ENCODE measurements at regions not wholly inside any gene's neighbourhood (a gene's known extent, or its start where the extent isn't known, plus 50 kb on each side); places are given as distances from the start of the nearest gene placed in this dataset.

DNA sequence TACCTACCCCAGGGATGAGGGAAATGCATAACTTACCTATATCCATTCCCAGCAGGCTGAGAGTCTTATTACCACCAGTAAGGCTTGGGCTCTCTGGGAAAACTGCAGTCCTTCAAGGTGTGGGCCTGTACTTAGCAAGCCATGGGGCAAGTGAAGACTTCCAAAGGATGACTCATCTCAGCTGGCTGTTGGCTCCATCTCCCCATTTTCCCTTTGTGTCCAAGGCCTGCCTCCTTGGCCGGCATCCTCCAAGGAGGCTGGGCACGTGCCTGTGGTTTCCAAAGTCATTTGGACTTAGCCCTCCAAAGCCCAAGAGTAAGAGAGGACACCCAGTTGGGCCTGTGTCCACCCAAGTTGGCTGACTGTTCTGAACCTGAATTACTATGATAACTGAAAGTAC lies 89.8 kb downstream of the TMEM100 start:
- TF ChIP-seq, protein P1, sequence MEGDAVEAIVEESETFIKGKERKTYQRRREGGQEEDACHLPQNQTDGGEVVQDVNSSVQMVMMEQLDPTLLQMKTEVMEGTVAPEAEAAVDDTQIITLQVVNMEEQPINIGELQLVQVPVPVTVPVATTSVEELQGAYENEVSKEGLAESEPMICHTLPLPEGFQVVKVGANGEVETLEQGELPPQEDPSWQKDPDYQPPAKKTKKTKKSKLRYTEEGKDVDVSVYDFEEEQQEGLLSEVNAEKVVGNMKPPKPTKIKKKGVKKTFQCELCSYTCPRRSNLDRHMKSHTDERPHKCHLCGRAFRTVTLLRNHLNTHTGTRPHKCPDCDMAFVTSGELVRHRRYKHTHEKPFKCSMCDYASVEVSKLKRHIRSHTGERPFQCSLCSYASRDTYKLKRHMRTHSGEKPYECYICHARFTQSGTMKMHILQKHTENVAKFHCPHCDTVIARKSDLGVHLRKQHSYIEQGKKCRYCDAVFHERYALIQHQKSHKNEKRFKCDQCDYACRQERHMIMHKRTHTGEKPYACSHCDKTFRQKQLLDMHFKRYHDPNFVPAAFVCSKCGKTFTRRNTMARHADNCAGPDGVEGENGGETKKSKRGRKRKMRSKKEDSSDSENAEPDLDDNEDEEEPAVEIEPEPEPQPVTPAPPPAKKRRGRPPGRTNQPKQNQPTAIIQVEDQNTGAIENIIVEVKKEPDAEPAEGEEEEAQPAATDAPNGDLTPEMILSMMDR (IDR thresholded peaks at IDR 0.05; ENCODE audit: low read depth, low read length), result no peak
- TF ChIP-seq, protein P2, sequence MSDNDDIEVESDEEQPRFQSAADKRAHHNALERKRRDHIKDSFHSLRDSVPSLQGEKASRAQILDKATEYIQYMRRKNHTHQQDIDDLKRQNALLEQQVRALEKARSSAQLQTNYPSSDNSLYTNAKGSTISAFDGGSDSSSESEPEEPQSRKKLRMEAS (IDR thresholded peaks at IDR 0.05; ENCODE audit: low read depth, low read length), result no peak
- no peak for TF ChIP-seq POLR2A (IDR thresholded peaks at IDR 0.05; ENCODE audit: extremely low read depth, insufficient read length)
- no peak for TF ChIP-seq MYC (IDR thresholded peaks at IDR 0.05; ENCODE audit: low read depth, low read length)
